KOPT-K1 (cell line): ENCODE measurements at regions not wholly inside any gene's neighbourhood (a gene's known extent, or its start where the extent isn't known, plus 50 kb on each side); places are given as distances from the start of the nearest gene placed in this dataset.

ENCODE experiments used
- H3K27ac ChIP-seq: fragments of 200-600 bp; sonication (generic); 2 replicates; pipeline ENCODE4 v1.5.1; 2016; ENCODE audit warnings: antibody characterized with exemption, mild to moderate bottlenecking, low read depth, low read length; ENCODE audit not compliant: poor library complexity, severe bottlenecking
- H3K36me3 ChIP-seq: fragments of 200-600 bp; sonication (generic); 2 replicates; pipeline ENCODE4 v1.5.1; 2017; ENCODE audit warnings: antibody characterized with exemption, mild to moderate bottlenecking, low read length, moderate library complexity; ENCODE audit not compliant: insufficient read depth
- H3K9me3 ChIP-seq: fragments of 200-600 bp; sonication (generic); 2 replicates; pipeline ENCODE4 v1.5.1; 2017; ENCODE audit warnings: antibody characterized with exemption, low read length, mild to moderate bottlenecking; ENCODE audit not compliant: insufficient read depth, poor library complexity, severe bottlenecking

DNA sequence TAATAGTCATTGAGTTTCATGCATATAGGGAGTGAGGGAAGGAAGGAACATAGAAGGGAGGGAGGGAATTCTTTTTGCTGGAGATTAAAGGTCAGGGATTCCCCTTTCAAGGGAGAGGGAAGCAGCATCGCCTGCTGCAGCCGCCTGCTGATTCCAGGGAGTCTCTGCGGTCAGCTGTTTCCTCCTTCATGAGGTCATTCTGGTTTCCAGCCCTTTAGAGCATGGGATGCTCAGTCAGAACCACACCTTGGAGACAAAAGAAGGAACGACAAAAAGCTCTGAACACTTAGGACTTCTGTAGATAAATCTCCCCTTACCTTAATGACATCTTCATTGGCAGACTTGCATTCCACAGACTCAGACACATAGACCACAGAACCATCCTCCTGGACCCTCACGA lies 923.0 kb upstream of the TMEM132C start:
- Histone ChIP-seq H3K27ac (no peak overlapping the region), H3K9me3 (peaks cover 5% of the 10 kb centered on the region), H3K36me3 (no peaks in the 10 kb centered on the region)

DNA sequence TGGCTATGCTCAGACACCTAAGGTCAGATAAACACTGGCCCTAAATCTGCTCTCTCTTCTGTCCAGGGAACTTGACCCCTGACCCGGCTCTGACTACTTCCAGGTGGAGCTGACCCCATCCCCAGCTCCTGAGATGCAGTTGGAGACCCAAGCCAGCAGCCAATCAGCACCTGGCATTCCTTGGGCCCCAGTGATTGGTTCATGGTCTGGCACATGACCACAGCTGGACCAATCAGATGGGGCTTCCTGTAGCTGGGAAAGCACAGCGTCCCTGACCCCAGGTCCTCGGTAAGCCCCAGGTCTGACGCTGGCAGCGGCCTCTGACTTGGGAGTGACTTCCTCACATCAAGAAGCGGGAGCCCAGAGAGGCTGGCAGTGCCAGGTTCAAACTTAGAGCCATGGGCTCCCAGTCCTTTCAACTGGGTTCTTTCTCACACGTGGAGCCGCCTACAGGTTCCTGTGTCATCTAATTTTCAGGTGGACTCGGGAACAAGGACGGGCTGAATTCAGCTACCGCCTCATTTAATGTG lies 915.4 kb upstream of the TMEM132C start:
- H3K27ac ChIP-seq = no peak overlapping the region
- H3K9me3 ChIP-seq = peaks cover 9% of the 10 kb centered on the region
- no peaks in the 10 kb centered on the region for H3K36me3 ChIP-seq

- Histone ChIP-seq H3K36me3 (no peaks in the 10 kb centered on the region), H3K9me3 (peaks cover 8% of the 10 kb centered on the region), H3K27ac (no peak overlapping the region)
These were observed 911.7 kb upstream of the TMEM132C start for GRCh38 chr12:127355061-127355841.

GRCh38 chr12:127358888-127359287 lies 908.1 kb upstream of the TMEM132C start:
- Histone ChIP-seq H3K36me3 (no peaks in the 10 kb centered on the region), H3K9me3 (no peaks in the 10 kb centered on the region)

GRCh38 chr12:127360580-127360979 lies 906.4 kb upstream of the TMEM132C start:
- no peaks in the 10 kb centered on the region for H3K36me3 ChIP-seq
- no peaks in the 10 kb centered on the region for H3K9me3 ChIP-seq
- H3K27ac ChIP-seq = no peak overlapping the region

More at GRCh38 chr12:127358888-127359287, 908.1 kb upstream of the TMEM132C start:
- H3K27ac ChIP-seq = no peak overlapping the region

GRCh38 chr12:127362121-127362520 lies 904.8 kb upstream of the TMEM132C start:
- Histone ChIP-seq H3K36me3 (no peaks in the 10 kb centered on the region), H3K27ac (no peak overlapping the region), H3K9me3 (no peaks in the 10 kb centered on the region)

DNA sequence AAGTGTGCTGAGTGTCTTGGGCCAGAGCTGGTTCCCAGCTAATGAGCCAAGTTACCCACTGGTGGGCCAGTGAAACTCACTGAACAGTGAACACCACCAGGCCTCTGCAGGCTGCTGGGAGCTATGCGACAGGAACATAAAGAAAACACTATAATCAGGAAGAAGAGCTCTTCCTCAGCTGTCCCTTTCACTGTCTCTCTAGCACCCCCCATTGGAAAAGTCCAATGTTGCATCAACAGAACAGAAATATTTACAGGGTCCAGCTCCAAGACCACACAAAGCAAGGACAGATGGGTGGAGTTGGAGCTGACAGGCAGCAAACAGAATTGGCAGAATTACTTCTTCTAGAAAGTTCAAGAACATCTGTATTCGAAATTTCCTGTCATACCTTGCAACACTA lies 903.6 kb upstream of the TMEM132C start:
- Histone ChIP-seq H3K27ac (no peak overlapping the region), H3K36me3 (no peaks in the 10 kb centered on the region), H3K9me3 (no peaks in the 10 kb centered on the region)

DNA sequence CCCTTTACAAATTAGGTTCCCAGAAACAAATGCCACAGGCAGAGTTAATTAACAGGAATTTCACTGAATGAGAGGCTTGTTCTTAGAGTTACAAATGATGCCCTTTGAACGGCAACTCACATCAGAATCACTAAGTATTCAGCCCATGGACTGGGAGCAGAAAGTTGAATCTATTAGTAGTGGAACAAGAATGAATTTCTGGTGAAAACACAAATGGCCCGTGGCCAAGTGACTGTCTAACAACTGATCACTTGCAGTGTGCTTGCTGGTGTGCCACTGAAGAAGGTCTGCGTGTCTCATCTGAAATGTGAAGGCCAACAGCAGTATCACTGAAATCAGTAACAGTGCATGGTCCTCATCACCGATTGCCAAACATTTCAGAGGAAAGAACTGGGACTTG lies 893.4 kb upstream of the TMEM132C start:
- no peaks in the 10 kb centered on the region for H3K36me3 ChIP-seq
- peaks cover 5% of the 10 kb centered on the region for H3K9me3 ChIP-seq
- no peak overlapping the region for H3K27ac ChIP-seq

DNA sequence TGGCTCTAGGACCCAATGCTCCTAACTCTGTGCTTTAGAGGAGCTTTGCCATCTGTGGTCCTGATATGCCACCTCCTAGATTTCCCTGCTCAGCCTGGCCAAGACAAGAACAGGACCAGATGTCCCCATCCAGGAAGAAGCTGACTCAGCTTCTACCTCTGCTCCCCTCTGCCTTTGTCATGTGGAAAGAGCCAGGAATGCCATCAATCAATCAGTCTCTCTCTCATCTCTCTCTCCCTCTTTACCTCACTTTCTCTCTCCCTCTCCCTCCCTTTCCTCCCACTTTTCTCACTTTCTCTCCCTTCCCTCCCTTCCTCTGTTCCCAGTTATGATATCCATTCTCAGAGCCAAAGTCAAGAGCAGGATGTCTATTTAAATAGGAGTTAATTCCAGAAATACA lies 892.5 kb upstream of the TMEM132C start:
- Histone ChIP-seq H3K27ac (no peak overlapping the region), H3K36me3 (no peaks in the 10 kb centered on the region), H3K9me3 (no peaks in the 10 kb centered on the region)

- Histone ChIP-seq H3K9me3 (no peaks in the 10 kb centered on the region), H3K27ac (no peak overlapping the region), H3K36me3 (no peaks in the 10 kb centered on the region)
These were observed 885.8 kb upstream of the TMEM132C start for GRCh38 chr12:127381043-127381668.

DNA sequence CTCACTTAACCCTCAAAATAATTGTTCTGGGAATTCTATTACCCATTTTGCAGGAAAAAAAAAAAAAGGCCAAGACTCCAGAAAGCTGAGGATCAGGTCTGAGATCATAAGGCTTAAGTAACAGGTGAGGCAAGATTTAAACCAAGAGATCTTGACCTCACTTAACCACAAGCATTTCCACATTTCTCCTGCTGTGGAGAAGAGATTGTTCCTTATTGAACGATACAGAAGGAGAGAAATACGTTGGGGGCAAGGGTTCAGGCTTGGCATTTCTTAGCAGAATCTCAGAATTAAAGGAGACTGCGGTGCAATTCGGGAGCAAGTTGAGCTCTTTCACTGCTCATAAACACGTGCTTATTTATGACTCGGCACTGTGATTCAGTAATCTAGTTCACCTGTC lies 885.3 kb upstream of the TMEM132C start:
- Histone ChIP-seq H3K36me3 (no peaks in the 10 kb centered on the region), H3K27ac (no peak overlapping the region), H3K9me3 (no peaks in the 10 kb centered on the region)

DNA sequence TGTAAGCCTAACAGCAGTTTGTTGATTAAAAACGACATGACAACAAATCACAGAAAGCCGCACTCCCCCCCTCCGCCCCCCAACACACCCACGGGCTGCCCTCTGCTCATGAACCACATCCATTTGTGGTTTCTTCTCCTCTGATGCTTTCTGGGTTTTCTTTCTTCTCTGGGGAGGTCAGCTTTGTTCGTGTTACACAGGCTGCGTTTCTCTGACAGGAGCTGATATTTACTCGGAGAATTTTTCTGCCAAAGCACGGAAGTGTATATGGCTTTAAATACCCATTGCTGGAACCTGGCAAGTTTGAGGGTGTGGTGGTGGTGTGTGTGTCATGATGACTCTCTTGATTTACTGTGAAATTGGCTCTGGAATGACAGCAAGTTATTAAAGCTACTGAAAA lies 883.7 kb upstream of the TMEM132C start:
- Histone ChIP-seq H3K36me3 (no peaks in the 10 kb centered on the region), H3K27ac (no peak overlapping the region)

DNA sequence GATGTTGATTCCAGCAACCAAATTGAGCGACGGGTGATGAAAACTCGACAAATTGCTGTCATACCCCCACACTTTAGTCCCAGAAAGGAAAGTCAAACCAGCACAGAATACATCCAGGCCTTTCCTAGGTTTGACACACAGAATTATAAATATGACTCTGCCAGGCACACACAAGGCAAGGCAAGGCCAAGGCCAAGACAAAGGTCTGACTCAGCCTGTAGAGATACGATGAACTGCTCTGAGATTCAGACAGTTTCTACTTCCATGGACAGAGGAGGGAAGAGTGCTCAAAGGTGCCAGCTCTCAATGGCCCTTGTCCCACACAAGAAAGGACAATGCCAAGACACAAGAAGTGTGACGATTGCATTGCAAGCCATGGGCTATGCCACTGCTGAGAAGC lies 880.2 kb upstream of the TMEM132C start:
- H3K36me3 ChIP-seq = no peaks in the 10 kb centered on the region
- H3K27ac ChIP-seq = no peak overlapping the region
- no peaks in the 10 kb centered on the region for H3K9me3 ChIP-seq

More for the DNA sequence above, 883.7 kb upstream of the TMEM132C start:
- no peaks in the 10 kb centered on the region for H3K9me3 ChIP-seq

GRCh38 chr12:127388985-127389384 lies 878.0 kb upstream of the TMEM132C start:
- no peak overlapping the region for H3K27ac ChIP-seq
- H3K36me3 ChIP-seq = no peaks in the 10 kb centered on the region

GRCh38 chr12:127389923-127390322 lies 877.0 kb upstream of the TMEM132C start:
- no peaks in the 10 kb centered on the region for H3K36me3 ChIP-seq
- H3K9me3 ChIP-seq = no peaks in the 10 kb centered on the region
- H3K27ac ChIP-seq = no peak overlapping the region

More at GRCh38 chr12:127388985-127389384, 878.0 kb upstream of the TMEM132C start:
- no peaks in the 10 kb centered on the region for H3K9me3 ChIP-seq

GRCh38 chr12:127393465-127393864 lies 873.5 kb upstream of the TMEM132C start:
- H3K36me3 ChIP-seq = no peaks in the 10 kb centered on the region
- no peak overlapping the region for H3K27ac ChIP-seq
- no peaks in the 10 kb centered on the region for H3K9me3 ChIP-seq
